A549 (cell line): ENCODE measurements at regions not wholly inside any gene's neighbourhood (a gene's known extent, or its start where the extent isn't known, plus 50 kb on each side); places are given as distances from the start of the nearest gene placed in this dataset.

Experiments
- CHD2 ChIP-seq: fragments of 150-350 bp; IDR thresholded peaks from 2 replicates; pipeline ENCODE4 v1.6.1; 2014; ENCODE audit warnings: low read length; ENCODE audit not compliant: partially characterized antibody
- CHD4 ChIP-seq: fragments of 200-600 bp; sonication (generic); IDR thresholded peaks from 2 replicates; pipeline ENCODE4 v1.6.1; 2016; ENCODE audit warnings: antibody characterized with exemption, mild to moderate bottlenecking, borderline replicate concordance
- CTCF ChIP-seq: fragments of >200 bp; sonication (Bioruptor Twin); formaldehyde crosslinking; IDR thresholded peaks from 3 replicates; pipeline ENCODE4 v1.5.1; 2016
- ESRRA ChIP-seq: fragments of 150-350 bp; IDR thresholded peaks from 2 replicates; pipeline ENCODE4 v1.6.1; 2014; ENCODE audit warnings: mild to moderate bottlenecking, low read length, borderline replicate concordance
- FOSL2 ChIP-seq, 2 experiments: fragments of 450-650 bp in 1 of 2; fragments of >200 bp in 1 of 2; sonication (Bioruptor Twin) in 1 of 2; formaldehyde crosslinking; IDR thresholded peaks; 2 replicates each; pipeline versions ENCODE4 v1.5.0 to v1.6.1; 2016 to 2020; ENCODE audit warnings: mild to moderate bottlenecking in 1 of 2, moderate library complexity in 1 of 2
- GATA3 ChIP-seq: IDR thresholded peaks from 2 replicates; pipeline ENCODE4 v1.6.1; 2012; ENCODE audit warnings: borderline replicate concordance
- MAX ChIP-seq: IDR thresholded peaks from 2 replicates; pipeline ENCODE4 v1.6.1; 2012
- PHF8 ChIP-seq: fragments of 200-600 bp; sonication (generic); IDR thresholded peaks from 2 replicates; pipeline ENCODE4 v1.6.1; 2016; ENCODE audit warnings: low read depth, mild to moderate bottlenecking, antibody characterized with exemption, moderate library complexity, borderline replicate concordance
- SREBF2 ChIP-seq: fragments of 450-650 bp; IDR thresholded peaks from 2 replicates; pipeline ENCODE4 v1.6.1; 2014; ENCODE audit warnings: mild to moderate bottlenecking, moderate library complexity
- ZNF302 ChIP-seq: fragments of 250-450 bp; sonication (Bioruptor Pico); IDR thresholded peaks from 2 replicates; pipeline ENCODE4 v1.9.0; 2021; ENCODE audit warnings: inconsistent platforms, mild to moderate bottlenecking, moderate library complexity
- TF ChIP-seq, protein P1 (sequence below): fragments of >200 bp; sonication (Bioruptor Twin); formaldehyde crosslinking; IDR thresholded peaks from 3 replicates; pipeline ENCODE4 v1.6.1; 2016
- TF ChIP-seq, protein P2 (sequence below): fragments of 250-450 bp; sonication (Bioruptor Pico); IDR thresholded peaks from 2 replicates; pipeline ENCODE4 v1.5.0; 2021; ENCODE audit warnings: mild to moderate bottlenecking, moderate library complexity, borderline replicate concordance

- TF ChIP-seq SREBF2 (no peak), CTCF (no peak), GATA3 (no peak), FOSL2 (IDR thresholded peaks at IDR 0.05) (no peak), FOSL2 (CRISPR knock-in tag; IDR thresholded peaks at IDR 0.05) (no peak), ZNF302 (CRISPR knock-in tag) (no peak), ESRRA (no peak), MAX (no peak), CHD4 (no peak), CHD2 (no peak), PHF8 (no peak)
- TF ChIP-seq, protein P1, sequence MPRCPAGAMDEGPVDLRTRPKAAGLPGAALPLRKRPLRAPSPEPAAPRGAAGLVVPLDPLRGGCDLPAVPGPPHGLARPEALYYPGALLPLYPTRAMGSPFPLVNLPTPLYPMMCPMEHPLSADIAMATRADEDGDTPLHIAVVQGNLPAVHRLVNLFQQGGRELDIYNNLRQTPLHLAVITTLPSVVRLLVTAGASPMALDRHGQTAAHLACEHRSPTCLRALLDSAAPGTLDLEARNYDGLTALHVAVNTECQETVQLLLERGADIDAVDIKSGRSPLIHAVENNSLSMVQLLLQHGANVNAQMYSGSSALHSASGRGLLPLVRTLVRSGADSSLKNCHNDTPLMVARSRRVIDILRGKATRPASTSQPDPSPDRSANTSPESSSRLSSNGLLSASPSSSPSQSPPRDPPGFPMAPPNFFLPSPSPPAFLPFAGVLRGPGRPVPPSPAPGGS = no peak
- TF ChIP-seq, protein P2, sequence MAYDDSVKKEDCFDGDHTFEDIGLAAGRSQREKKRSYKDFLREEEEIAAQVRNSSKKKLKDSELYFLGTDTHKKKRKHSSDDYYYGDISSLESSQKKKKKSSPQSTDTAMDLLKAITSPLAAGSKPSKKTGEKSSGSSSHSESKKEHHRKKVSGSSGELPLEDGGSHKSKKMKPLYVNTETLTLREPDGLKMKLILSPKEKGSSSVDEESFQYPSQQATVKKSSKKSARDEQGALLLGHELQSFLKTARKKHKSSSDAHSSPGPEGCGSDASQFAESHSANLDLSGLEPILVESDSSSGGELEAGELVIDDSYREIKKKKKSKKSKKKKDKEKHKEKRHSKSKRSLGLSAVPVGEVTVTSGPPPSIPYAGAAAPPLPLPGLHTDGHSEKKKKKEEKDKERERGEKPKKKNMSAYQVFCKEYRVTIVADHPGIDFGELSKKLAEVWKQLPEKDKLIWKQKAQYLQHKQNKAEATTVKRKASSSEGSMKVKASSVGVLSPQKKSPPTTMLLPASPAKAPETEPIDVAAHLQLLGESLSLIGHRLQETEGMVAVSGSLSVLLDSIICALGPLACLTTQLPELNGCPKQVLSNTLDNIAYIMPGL (CRISPR knock-in tag) = no peak
Observed at GRCh38 chr6:5827056-5827904, 179.4 kb downstream of the NRN1 start.
